Mesendoderm (in vitro differentiated cells): ENCODE measurements at regions not wholly inside any gene's neighbourhood (a gene's known extent, or its start where the extent isn't known, plus 50 kb on each side); places are given as distances from the start of the nearest gene placed in this dataset.
"Not testable (repeated sequence)": the region's sequence is repeated elsewhere in the genome, so short reads cannot be mapped to it uniquely, and the experiment has no call there.

ENCODE experiments used
- DNase-seq: peaks from one replicate; pipeline ENCODE4 v3.0.0; 2013
- H2AK5ac ChIP-seq: 2 replicates; pipeline ENCODE4 v1.6.1; 2013; ENCODE audit warnings: low read length, inconsistent platforms
- H2BK120ac ChIP-seq: 2 replicates; pipeline ENCODE4 v1.6.1; 2013; ENCODE audit warnings: low read depth, mild to moderate bottlenecking, low read length, moderate library complexity, mixed read lengths
- H2BK15ac ChIP-seq: replicated peaks from 2 replicates; pipeline ENCODE4 v1.6.1; 2013; ENCODE audit warnings: low read depth, mild to moderate bottlenecking, moderate library complexity
- H2BK5ac ChIP-seq: 2 replicates; pipeline ENCODE4 v1.6.1; 2013; ENCODE audit warnings: low read length, inconsistent platforms
- H3K18ac ChIP-seq: 2 replicates; pipeline ENCODE4 v1.6.1; 2013; ENCODE audit warnings: mild to moderate bottlenecking, low read length, mixed read lengths
- H3K23ac ChIP-seq: one replicate; pipeline ENCODE4 v1.6.1; 2013; ENCODE audit warnings: low read length
- H3K27ac ChIP-seq: 2 replicates; pipeline ENCODE4 v1.5.1; 2013; ENCODE audit warnings: low read depth, mild to moderate bottlenecking, inconsistent platforms, low read length, moderate library complexity
- H3K27me3 ChIP-seq: 2 replicates; pipeline ENCODE4 v1.6.1; 2013; ENCODE audit warnings: low read length, control low read depth, mild to moderate bottlenecking, inconsistent platforms; ENCODE audit not compliant: insufficient read depth, poor library complexity
- H3K36me3 ChIP-seq: 2 replicates; pipeline ENCODE4 v1.6.1; 2013; ENCODE audit warnings: low read length, inconsistent platforms; ENCODE audit not compliant: control insufficient read depth, insufficient read depth
- H3K4ac ChIP-seq: one replicate; pipeline ENCODE4 v1.6.1; 2013; ENCODE audit warnings: low read depth, mild to moderate bottlenecking, low read length, moderate library complexity
- H3K4me1 ChIP-seq: 2 replicates; pipeline ENCODE4 v1.6.1; 2013; ENCODE audit warnings: low read depth, low read length, inconsistent platforms; ENCODE audit not compliant: control insufficient read depth
- H3K4me2 ChIP-seq: 2 replicates; pipeline ENCODE4 v1.6.1; 2013; ENCODE audit warnings: low read length
- H3K4me3 ChIP-seq: 2 replicates; pipeline ENCODE4 v1.5.1; 2013; ENCODE audit warnings: mild to moderate bottlenecking, low read length
- H3K56ac ChIP-seq: one replicate; pipeline ENCODE4 v1.6.1; 2013; ENCODE audit warnings: low read length
- H3K79me1 ChIP-seq: 2 replicates; pipeline ENCODE4 v1.6.1; 2013; ENCODE audit warnings: low read length, inconsistent platforms
- H3K79me2 ChIP-seq: 2 replicates; pipeline ENCODE4 v1.6.1; 2013; ENCODE audit warnings: mild to moderate bottlenecking, low read length; ENCODE audit not compliant: control insufficient read depth, insufficient read depth
- H3K9ac ChIP-seq: 2 replicates; pipeline ENCODE4 v1.6.1; 2013; ENCODE audit warnings: low read length, inconsistent platforms
- H4K5ac ChIP-seq: one replicate; pipeline ENCODE4 v1.6.1; 2013; ENCODE audit warnings: low read length
- H4K8ac ChIP-seq: one replicate; pipeline ENCODE4 v1.6.1; 2013; ENCODE audit warnings: low read depth, mild to moderate bottlenecking, control low read depth, low read length, moderate library complexity
- WGBS: extraction: QIAGEN DNeasy Blood & Tissue Kit; methylation state at CpG from one replicate; pipeline ENCODE4 v1.1.7; 2013; ENCODE audit warnings: low lambda C conversion rate, missing lambda C conversion rate; ENCODE audit not compliant: insufficient coverage; ENCODE audit errors: extremely low coverage; 5-methylcytosine and 5-hydroxymethylcytosine counted together

- Histone ChIP-seq H3K27me3 (no peaks in the 10 kb centered on the region), H3K4me3 (no peak overlapping the region), H3K18ac (no peak overlapping the region), H3K27ac (no peak overlapping the region), H2AK5ac (no peak overlapping the region), H3K79me2 (no peaks in the 10 kb centered on the region), H3K4me1 (no peaks in the 10 kb centered on the region), H3K79me1 (no peaks in the 10 kb centered on the region), H2BK120ac (no peak overlapping the region), H3K23ac (no peak overlapping the region), H3K56ac (no peak overlapping the region), H3K4me2 (no peak overlapping the region), H3K4ac (no peak overlapping the region), H4K8ac (no peak overlapping the region), H3K36me3 (no peaks in the 10 kb centered on the region), H2BK15ac (no peak overlapping the region), H4K5ac (no peak overlapping the region), H3K9ac (no peak overlapping the region), H2BK5ac (no peak overlapping the region)
- DNase-seq = no peak
- WGBS = no CpG with 5 or more reads among the region's 4 CpGs
Measured at GRCh38 chr18:66867653-66868052, 263.8 kb upstream of the CDH19 start.

GRCh38 chr18:66866427-66866940 lies 262.6 kb upstream of the CDH19 start:
- not testable (repeated sequence) for H3K4me3 ChIP-seq, H3K27me3 ChIP-seq, H2BK120ac ChIP-seq, H3K27ac ChIP-seq, H3K36me3 ChIP-seq, H3K4me2 ChIP-seq, H3K9ac ChIP-seq, H3K79me1 ChIP-seq, DNase-seq, H3K18ac ChIP-seq, H4K8ac ChIP-seq, H2BK5ac ChIP-seq, H2AK5ac ChIP-seq, H4K5ac ChIP-seq, H3K4ac ChIP-seq, H2BK15ac ChIP-seq, H3K23ac ChIP-seq, H3K79me2 ChIP-seq, H3K4me1 ChIP-seq, H3K56ac ChIP-seq
- no CpG with 5 or more reads among the region's 43 CpGs for WGBS

GRCh38 chr18:66838340-66838987 lies 234.6 kb upstream of the CDH19 start:
- no CpG with 5 or more reads among the region's 4 CpGs for WGBS
- Histone ChIP-seq H3K79me1 (no peaks in the 10 kb centered on the region), H2AK5ac (no peak overlapping the region), H3K4ac (no peak overlapping the region), H3K4me2 (no peak overlapping the region), H3K4me3 (no peak overlapping the region), H3K56ac (no peak overlapping the region), H3K27me3 (no peaks in the 10 kb centered on the region), H2BK5ac (no peak overlapping the region), H4K8ac (no peak overlapping the region), H3K4me1 (no peaks in the 10 kb centered on the region), H2BK15ac (no peak overlapping the region), H2BK120ac (no peak overlapping the region), H3K79me2 (no peaks in the 10 kb centered on the region), H3K36me3 (no peaks in the 10 kb centered on the region), H3K18ac (no peak overlapping the region), H3K9ac (no peak overlapping the region), H3K27ac (no peak overlapping the region), H4K5ac (no peak overlapping the region), H3K23ac (no peak overlapping the region)
- DNase-seq = no peak

GRCh38 chr18:66833646-66834045 lies 229.8 kb upstream of the CDH19 start:
- H4K8ac ChIP-seq = no peak overlapping the region
- H3K9ac ChIP-seq = no peak overlapping the region
- H3K56ac ChIP-seq = no peak overlapping the region
- H4K5ac ChIP-seq = no peak overlapping the region
- no peak overlapping the region for H2AK5ac ChIP-seq
- H3K27ac ChIP-seq = no peak overlapping the region
- no peak overlapping the region for H3K4me3 ChIP-seq
- H2BK120ac ChIP-seq = no peak overlapping the region
- H3K36me3 ChIP-seq = no peaks in the 10 kb centered on the region
- DNase-seq = no peak
- H3K4me2 ChIP-seq = no peak overlapping the region
- no peak overlapping the region for H3K18ac ChIP-seq
- no peak overlapping the region for H3K23ac ChIP-seq
- H2BK15ac ChIP-seq = no peak overlapping the region
- no peaks in the 10 kb centered on the region for H3K79me1 ChIP-seq
- H3K4me1 ChIP-seq = no peaks in the 10 kb centered on the region
- no peaks in the 10 kb centered on the region for H3K79me2 ChIP-seq
- no CpG with 5 or more reads among the region's 4 CpGs for WGBS
- H3K4ac ChIP-seq = no peak overlapping the region
- no peak overlapping the region for H2BK5ac ChIP-seq
- H3K27me3 ChIP-seq = no peaks in the 10 kb centered on the region

GRCh38 chr18:66826211-66826610 lies 222.3 kb upstream of the CDH19 start:
- no peak overlapping the region for H2BK15ac ChIP-seq
- H2BK5ac ChIP-seq = no peak overlapping the region
- H3K9ac ChIP-seq = no peak overlapping the region
- H4K8ac ChIP-seq = no peak overlapping the region
- no peak overlapping the region for H2AK5ac ChIP-seq
- H3K4ac ChIP-seq = no peak overlapping the region
- no peaks in the 10 kb centered on the region for H3K79me2 ChIP-seq
- no CpG with 5 or more reads among the region's 1 CpG for WGBS
- H4K5ac ChIP-seq = no peak overlapping the region
- H3K36me3 ChIP-seq = no peaks in the 10 kb centered on the region
- H3K23ac ChIP-seq = no peak overlapping the region
- no peak overlapping the region for H3K56ac ChIP-seq
- no peak for DNase-seq
- H2BK120ac ChIP-seq = no peak overlapping the region
- no peaks in the 10 kb centered on the region for H3K79me1 ChIP-seq
- H3K27me3 ChIP-seq = no peaks in the 10 kb centered on the region
- no peaks in the 10 kb centered on the region for H3K4me1 ChIP-seq
- no peak overlapping the region for H3K4me2 ChIP-seq
- no peak overlapping the region for H3K4me3 ChIP-seq
- H3K18ac ChIP-seq = no peak overlapping the region
- H3K27ac ChIP-seq = no peak overlapping the region

- Histone ChIP-seq H3K27me3 (no peaks in the 10 kb centered on the region), H3K23ac (no peak overlapping the region), H3K4me1 (no peaks in the 10 kb centered on the region), H2BK15ac (no peak overlapping the region), H3K9ac (no peak overlapping the region), H3K27ac (no peak overlapping the region), H4K5ac (no peak overlapping the region), H3K79me2 (no peaks in the 10 kb centered on the region), H3K4me2 (no peak overlapping the region), H3K79me1 (no peaks in the 10 kb centered on the region), H3K36me3 (no peaks in the 10 kb centered on the region), H4K8ac (no peak overlapping the region), H3K18ac (no peak overlapping the region), H3K4me3 (no peak overlapping the region), H3K56ac (no peak overlapping the region), H2BK120ac (no peak overlapping the region), H3K4ac (no peak overlapping the region), H2BK5ac (no peak overlapping the region), H2AK5ac (no peak overlapping the region)
- WGBS = no CpG with 5 or more reads among the region's 3 CpGs
- no peak for DNase-seq
Measured at GRCh38 chr18:66825347-66825746, 221.5 kb upstream of the CDH19 start.
